ENCODE measurements at regions not wholly inside any gene's neighbourhood (a gene's known extent, or its start where the extent isn't known, plus 50 kb on each side); places are given as distances from the start of the nearest gene placed in this dataset.

DNA sequence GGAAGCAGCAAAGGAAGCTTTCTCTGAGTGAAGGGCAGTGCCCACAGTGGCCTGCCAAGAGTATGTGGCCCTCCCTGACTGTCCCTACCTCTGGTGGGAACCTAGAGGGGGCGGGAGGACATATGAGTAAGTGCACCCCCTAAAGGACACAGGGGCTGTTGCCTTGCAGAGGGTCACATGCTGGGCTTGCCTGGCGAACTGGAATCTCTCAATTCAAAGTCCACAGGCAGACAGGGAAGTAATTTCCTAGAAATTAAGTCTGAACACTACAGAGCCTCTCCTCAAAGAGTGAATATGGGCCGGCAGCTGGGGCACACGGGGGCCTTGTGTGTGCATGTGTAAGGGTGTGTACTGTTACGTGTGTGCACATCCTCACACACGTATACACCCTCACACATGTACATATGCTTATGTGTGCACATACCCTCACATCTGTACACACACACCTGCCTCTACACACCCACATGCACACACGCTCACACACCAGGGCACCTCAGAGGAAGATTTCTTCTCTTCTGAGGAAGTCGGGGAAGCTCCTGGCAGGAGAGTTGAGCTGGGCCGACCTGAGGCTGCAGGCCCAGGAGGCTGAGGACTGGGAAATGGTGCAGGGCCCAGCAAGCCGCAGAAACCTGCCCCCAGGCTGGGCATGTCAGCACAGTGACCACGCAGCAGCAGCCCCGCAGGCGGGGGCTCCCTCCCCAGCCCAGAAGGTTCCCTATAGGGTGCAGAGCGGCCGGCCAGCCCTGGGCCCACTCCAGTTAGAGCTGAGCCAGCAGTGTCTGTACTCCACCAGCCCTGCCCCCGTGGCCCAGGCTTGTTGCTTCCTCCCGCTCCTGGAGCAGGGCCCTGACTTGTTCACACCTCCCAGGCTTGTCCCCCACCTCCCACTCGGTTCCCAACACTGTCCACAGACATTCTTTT, 77.4 kb upstream of the TAF1B start:
- ATAC-seq (ENCODE audit: poor library complexity) (no peak), DNase-seq (no peak)
- intact Hi-C loops (cut with DNase I), result no loop called here

DNA sequence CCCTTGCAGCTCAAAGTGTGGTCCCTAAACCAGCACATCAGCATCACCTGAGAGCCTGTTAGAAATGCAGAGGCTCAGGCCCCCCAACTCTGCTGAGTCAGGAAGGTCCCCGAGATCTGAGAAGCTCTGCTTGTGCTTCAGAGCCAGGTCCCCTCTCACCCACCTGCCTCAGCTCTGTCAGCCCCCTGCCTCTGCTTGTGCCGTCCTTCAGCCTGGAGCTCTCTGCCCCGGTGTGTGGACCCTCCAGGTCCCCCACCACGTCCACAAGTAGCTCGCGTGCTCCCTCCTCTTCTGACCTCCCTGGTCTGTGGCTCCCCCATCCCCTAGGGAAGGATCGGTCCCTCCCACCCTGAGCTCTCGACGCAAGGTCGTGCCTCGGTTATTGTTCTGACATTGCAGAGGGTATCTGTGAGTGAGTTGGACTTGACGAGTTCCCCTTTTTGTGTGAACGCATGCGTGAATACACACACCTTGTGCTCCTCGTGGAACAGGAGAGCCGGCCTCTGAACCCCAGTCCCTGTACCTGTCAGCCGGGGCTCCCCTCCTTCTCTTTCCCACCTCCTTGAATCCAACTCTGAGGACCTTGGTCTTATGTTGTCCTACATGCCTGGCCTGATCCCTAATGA, 75.5 kb upstream of the TAF1B start:
- intact Hi-C loops (cut with DNase I), result no loop called here
- DNase-seq (no peak), ATAC-seq (ENCODE audit: poor library complexity) (no peak)

DNA sequence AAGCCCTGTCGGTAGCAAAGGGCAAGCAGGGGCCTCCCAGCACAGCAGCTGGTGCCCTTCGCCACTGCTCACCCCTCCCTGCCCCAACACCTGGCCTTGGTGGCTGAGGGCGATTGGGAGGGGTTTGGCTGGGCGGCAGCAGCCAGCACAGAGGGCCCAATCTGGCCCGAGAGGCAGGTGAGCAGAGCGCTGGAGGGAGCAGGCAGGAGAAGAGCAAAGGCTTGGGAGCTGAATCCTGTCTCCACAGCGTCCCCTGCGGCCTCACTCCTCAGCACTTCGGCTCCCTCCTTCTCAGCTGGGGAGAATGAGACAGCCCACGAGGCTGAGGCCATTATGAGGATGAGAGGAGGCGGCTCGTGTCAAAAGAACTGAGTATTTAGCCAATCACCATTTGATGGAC, 74.9 kb upstream of the TAF1B start:
- DNase-seq (no peak), ATAC-seq (ENCODE audit: poor library complexity) (no peak)
- intact Hi-C loops (cut with DNase I), result no loop called here

- intact Hi-C loops (cut with DNase I), result no loop called here
- no peak for DNase-seq
- ATAC-seq (ENCODE audit: poor library complexity), result no peak
Measured at GRCh38 chr2:9769171-9770005, 73.9 kb upstream of the TAF1B start.

DNA sequence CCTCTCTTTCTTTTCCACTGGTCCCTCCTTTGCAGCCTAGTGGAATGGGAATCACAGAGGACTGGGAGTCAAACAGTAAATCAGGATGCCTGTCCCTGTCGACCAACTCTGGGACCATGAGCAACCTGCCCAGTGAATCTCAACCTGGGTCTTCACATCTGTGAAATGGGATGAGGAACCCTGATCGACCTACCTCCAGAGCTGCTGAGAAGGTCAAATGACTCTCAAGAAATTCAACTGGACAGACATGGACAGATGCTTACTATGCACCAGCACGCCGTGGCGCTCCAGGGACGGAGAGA, 73.3 kb upstream of the TAF1B start:
- DNase-seq (no peak), ATAC-seq (ENCODE audit: poor library complexity) (no peak)
- intact Hi-C loops (cut with DNase I), result no loop called here

GRCh38 chr2:9770308-9771100, 72.8 kb upstream of the TAF1B start:
- peak; percentile 66 for ATAC-seq (ENCODE audit: poor library complexity)
- intact Hi-C loops (cut with DNase I), result no loop called here
- peak; percentile 77 for DNase-seq

GRCh38 chr2:9771101-9771449, 72.2 kb upstream of the TAF1B start:
- DNase-seq, result no peak
- intact Hi-C loops (cut with DNase I), result no loop called here
- ATAC-seq (ENCODE audit: poor library complexity), result peak; percentile 3

DNA sequence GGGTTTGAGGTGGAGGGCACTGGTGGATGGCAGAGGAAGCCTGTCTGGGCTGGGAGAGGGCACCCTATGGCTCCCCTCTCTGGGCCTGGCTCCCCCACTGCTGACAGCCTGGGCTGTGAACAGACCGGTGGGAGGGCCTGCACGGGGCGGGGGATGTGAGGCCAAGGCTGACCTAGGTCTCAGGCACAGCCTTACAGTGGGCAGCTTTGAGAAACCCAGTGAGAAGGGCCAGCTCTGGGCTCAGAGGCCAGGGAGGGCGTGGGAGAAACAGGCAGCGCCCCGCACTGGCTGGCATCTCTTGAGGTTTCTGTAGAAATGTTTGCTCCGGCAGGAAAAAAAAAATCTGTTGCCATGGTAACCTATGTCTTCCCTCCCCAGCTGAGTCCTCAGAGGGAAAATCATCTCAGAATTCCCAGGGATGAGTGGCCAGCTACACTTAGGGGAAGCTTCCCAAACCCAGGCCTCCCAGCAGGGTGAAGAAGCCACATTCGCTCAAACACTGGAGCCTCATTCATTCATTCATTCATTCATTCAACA, 71.7 kb upstream of the TAF1B start:
- peak; percentile 1 for ATAC-seq (ENCODE audit: poor library complexity)
- intact Hi-C loops (cut with DNase I), result no loop called here
- DNase-seq, result peak; percentile 62

GRCh38 chr2:9772035-9772998, 71.0 kb upstream of the TAF1B start:
- DNase-seq, result no peak
- ATAC-seq (ENCODE audit: poor library complexity), result no peak
- intact Hi-C loops (cut with DNase I), result no loop called here

- DNase-seq (peak; percentile 31), ATAC-seq (ENCODE audit: poor library complexity) (no peak)
- intact Hi-C loops (cut with DNase I), result no loop called here
Measured at GRCh38 chr2:9772999-9773902, 70.0 kb upstream of the TAF1B start.

GRCh38 chr2:9773903-9774239, 69.4 kb upstream of the TAF1B start:
- DNase-seq (peak; percentile 41), ATAC-seq (ENCODE audit: poor library complexity) (peak; percentile 4)
- intact Hi-C loops (cut with DNase I), result no loop called here

- ATAC-seq (ENCODE audit: poor library complexity), result peak; percentile 33
- intact Hi-C loops (cut with DNase I), result no loop called here
- peak; percentile 75 for DNase-seq
Measured at GRCh38 chr2:9774266-9774665, 69.0 kb upstream of the TAF1B start.

GRCh38 chr2:9775351-9775750, 67.9 kb upstream of the TAF1B start:
- peak; percentile 20 for DNase-seq
- intact Hi-C loops (cut with DNase I), result no loop called here
- ATAC-seq (ENCODE audit: poor library complexity), result no peak

DNA sequence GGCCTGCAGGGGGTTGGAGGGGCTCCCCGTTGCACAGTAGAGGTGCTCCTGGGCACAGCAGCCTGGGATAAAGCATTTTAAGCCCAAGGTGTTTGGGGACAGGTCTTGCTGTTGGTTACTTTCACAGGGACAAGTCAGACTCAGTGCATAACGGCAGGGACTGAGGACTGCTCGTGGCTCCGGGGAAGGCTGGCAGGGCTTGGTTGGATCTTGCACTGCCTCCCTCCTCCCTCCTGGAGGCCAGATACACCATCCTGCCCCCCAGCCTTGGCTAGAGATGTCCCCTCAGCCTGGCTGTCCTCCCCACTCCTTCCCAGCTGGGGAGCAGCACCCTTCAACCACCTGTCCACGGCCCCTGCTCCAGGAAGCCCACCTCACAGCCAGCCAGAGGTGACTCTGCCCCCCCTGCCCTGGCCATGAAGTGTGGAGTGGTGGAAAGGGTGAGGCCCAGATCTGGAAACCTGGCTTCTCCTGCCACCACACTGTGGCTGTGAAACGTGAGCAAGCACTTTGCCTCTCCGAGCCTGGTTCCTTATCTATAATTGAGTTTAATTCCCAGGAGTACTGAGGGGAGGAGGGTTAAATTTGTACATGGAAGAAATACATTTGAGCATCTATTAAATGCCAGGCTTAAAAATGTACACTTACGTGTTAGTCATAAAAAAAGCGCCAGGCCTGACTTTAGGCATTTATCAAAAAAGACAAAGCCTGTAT, 67.1 kb upstream of the TAF1B start:
- DNase-seq (peak; percentile 24), ATAC-seq (ENCODE audit: poor library complexity) (no peak)
- intact Hi-C loops (cut with DNase I), result no loop called here

DNA sequence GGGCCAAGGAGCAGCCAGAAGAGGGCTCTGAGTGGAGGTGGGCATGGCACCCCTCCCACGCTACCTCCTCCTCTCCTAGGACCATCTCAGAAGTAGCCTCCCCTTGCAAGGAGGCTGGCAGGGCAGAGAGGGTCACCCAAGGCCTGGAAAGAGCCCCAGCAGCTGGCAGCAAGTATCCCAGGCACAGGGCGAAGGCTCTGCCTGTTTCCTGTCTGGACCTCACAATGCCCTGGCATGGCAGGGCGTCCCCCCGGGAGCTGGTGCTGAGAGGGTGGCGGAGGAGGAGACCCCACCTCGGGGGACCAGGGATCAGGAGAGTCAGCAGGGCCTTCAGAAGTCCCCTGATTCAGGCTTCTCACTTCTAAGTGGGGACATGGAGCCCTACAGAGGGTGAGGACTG, 66.2 kb upstream of the TAF1B start:
- intact Hi-C loops (cut with DNase I), result no loop called here
- ATAC-seq (ENCODE audit: poor library complexity) (no peak), DNase-seq (peak; percentile 10)

DNA sequence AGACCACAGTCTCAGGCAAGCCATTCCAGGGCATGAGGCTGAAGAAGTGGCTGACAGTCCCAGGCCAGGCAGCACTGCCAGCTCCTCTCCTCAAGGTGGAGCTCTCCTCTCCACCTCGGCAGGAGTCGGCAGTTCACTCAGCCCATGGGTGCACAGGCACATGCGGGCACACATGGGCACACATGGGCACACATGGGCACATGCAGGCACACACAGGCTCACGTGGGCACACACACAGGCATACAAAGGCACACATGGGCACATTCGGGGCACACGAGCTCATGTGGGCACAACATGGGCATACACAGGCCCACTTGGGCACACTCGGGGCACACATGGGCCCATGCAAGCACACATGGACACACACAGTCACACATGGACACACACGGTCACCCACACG, 65.3 kb upstream of the TAF1B start:
- intact Hi-C loops (cut with DNase I), result no loop called here
- no peak for ATAC-seq (ENCODE audit: poor library complexity)

More for the DNA sequence above, 65.3 kb upstream of the TAF1B start:
- DNase-seq, result peak; percentile 40

Data from Right ventricle myocardium superior (tissue), 1 donor.